Kidney (tissue), 13 donors: ENCODE measurements at regions not wholly inside any gene's neighbourhood (a gene's known extent, or its start where the extent isn't known, plus 50 kb on each side); places are given as distances from the start of the nearest gene placed in this dataset.

ENCODE experiments used
- DNase-seq, 5 donors: peaks; one replicate each; pipeline ENCODE4 v3.0.0-alpha.2; 2013 to 2020
- FAIRE-seq: peaks from 2 replicates; lab custom pipeline; 2012; peaks lifted over from hg19 to GRCh38; lab: Jason Lieb, UNC
- H3K27ac ChIP-seq, 2 donors: one replicate each; pipeline ENCODE4 v1.7.0; 2013; ENCODE audit warnings: low read depth in 2 of 2, low read length in 2 of 2, inconsistent platforms in 1 of 2
- H3K27me3 ChIP-seq: one replicate; pipeline ENCODE4 v1.7.1; 2013; ENCODE audit warnings: low read length, inconsistent platforms; ENCODE audit not compliant: control insufficient read depth, insufficient read depth
- H3K36me3 ChIP-seq, 3 donors: one replicate each; pipeline versions ENCODE4 v1.7.0 to v1.7.1; 2013; ENCODE audit warnings: low read length in 3 of 3, control low read depth in 1 of 3, inconsistent platforms in 1 of 3; ENCODE audit not compliant: insufficient read depth in 3 of 3, control insufficient read depth in 2 of 3
- H3K4me1 ChIP-seq, 3 donors: one replicate each; pipeline versions ENCODE4 v1.7.0 to v1.7.1; 2013; ENCODE audit warnings: low read length in 3 of 3, inconsistent platforms in 1 of 3, low read depth in 1 of 3; ENCODE audit not compliant: control insufficient read depth in 2 of 3, insufficient read depth in 2 of 3
- H3K4me3 ChIP-seq, 3 donors: one replicate each; pipeline versions ENCODE4 v1.7.0 to v1.8.1; 2013; ENCODE audit warnings: low read length in 3 of 3, control low read depth in 1 of 3, inconsistent platforms in 1 of 3
- H3K9ac ChIP-seq, 3 donors: one replicate each; pipeline versions ENCODE4 v1.7.0 to v1.7.1; 2013; ENCODE audit warnings: low read length in 3 of 3, control low read depth in 1 of 3, inconsistent platforms in 1 of 3
- H3K9me3 ChIP-seq, 3 donors: one replicate each; pipeline versions ENCODE4 v1.7.0 to v1.7.1; 2013; ENCODE audit warnings: low read length in 3 of 3, control low read depth in 1 of 3, inconsistent platforms in 1 of 3; ENCODE audit not compliant: control insufficient read depth in 2 of 3, insufficient read depth in 1 of 3
- CTCF ChIP-seq: IDR thresholded peaks from 3 replicates; pipeline ENCODE4 v1.5.1; 2012; ENCODE audit warnings: mild to moderate bottlenecking, moderate library complexity, borderline replicate concordance; ENCODE audit not compliant: insufficient read depth; ENCODE audit errors: extremely low read depth
- intact Hi-C: fragments of 100-400 bp; cut with DNase I; formaldehyde crosslinking; loops from one replicate; pipeline ENCODE4 v1.11.1; 2022
- donor health status: control.
- donor health status: control.
- donor health status: control.
- donor health status: control.
- donor health status: control.
- donor health status: DM: yes; HTN: yes; CAD: no.
- donor health status: Normal renal cell carcinoma (clear cell type).

DNA sequence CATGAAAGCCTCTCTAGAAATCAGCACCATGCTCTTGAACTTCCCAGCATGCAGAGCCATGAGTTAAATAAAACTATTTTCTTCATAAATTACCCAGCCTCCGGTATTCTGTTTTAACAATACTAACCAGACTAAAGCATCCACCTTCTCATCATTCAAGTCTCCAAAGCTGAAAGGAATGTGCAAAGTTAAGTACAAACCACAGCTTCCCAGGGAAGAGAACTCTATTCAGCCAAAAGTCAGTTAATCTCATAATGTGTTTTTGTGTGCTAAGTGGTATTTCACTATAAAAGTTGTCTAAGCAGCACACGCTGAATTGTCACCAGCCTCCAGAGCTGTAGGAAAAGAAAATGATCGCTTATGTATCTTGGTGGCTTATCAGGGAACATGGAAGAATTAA, 135.5 kb upstream of the KCNH8 start:
- no peaks in the 10 kb centered on the region for H3K36me3 ChIP-seq
- no peak overlapping the region for H3K9ac ChIP-seq
- TF ChIP-seq CTCF, result no peak
- intact Hi-C loops, result no loop called here
- H3K9me3 ChIP-seq, result no peaks in the 10 kb centered on the region
- H3K27me3 ChIP-seq, result no peaks in the 10 kb centered on the region
- H3K4me1 ChIP-seq, result no peaks in the 10 kb centered on the region
- FAIRE-seq (no peak), DNase-seq (no peak)
- no peak overlapping the region for H3K4me3 ChIP-seq
- H3K27ac ChIP-seq, result no peak overlapping the region

DNA sequence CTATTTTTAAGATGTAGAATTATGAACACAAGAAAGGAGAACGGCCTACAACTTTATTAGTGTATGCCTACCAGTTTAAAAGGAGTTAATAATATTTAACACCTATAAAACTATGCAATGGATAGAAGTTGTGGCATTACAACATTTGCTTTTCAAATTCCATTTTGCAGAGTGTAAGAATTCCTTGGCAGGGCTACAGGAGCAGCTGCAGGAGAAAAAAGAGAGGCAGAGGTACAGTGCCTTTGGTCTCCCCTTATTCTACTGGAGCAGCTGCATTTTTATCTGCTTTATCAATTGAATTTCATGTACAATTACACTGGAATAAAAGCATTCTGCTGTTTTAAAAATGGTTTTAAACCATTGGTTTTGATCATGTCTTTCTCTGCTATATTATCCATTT, 145.7 kb upstream of the KCNH8 start:
- Histone ChIP-seq H3K9me3 (no peaks in the 10 kb centered on the region), H3K27ac (no peak overlapping the region), H3K27me3 (no peaks in the 10 kb centered on the region), H3K36me3 (no peaks in the 10 kb centered on the region), H3K4me3 (no peak overlapping the region), H3K9ac (no peak overlapping the region), H3K4me1 (no peaks in the 10 kb centered on the region)
- intact Hi-C loops, result no loop called here
- TF ChIP-seq CTCF, result no peak
- DNase-seq (no peak), FAIRE-seq (no peak)

- no peaks in the 10 kb centered on the region for H3K36me3 ChIP-seq
- peaks cover 0 to 2% (median 0%) of the 10 kb centered on the region in 3 donors for H3K9me3 ChIP-seq
- H3K27ac ChIP-seq, result no peak overlapping the region
- intact Hi-C loops, result no loop called here
- FAIRE-seq (no peak), DNase-seq (no peak)
- no peaks in the 10 kb centered on the region for H3K27me3 ChIP-seq
- TF ChIP-seq CTCF, result no peak
- no peak overlapping the region for H3K4me3 ChIP-seq
- H3K9ac ChIP-seq, result no peak overlapping the region
- no peaks in the 10 kb centered on the region for H3K4me1 ChIP-seq
Observed at GRCh38 chr3:18998069-18998468, 150.2 kb upstream of the KCNH8 start.

DNA sequence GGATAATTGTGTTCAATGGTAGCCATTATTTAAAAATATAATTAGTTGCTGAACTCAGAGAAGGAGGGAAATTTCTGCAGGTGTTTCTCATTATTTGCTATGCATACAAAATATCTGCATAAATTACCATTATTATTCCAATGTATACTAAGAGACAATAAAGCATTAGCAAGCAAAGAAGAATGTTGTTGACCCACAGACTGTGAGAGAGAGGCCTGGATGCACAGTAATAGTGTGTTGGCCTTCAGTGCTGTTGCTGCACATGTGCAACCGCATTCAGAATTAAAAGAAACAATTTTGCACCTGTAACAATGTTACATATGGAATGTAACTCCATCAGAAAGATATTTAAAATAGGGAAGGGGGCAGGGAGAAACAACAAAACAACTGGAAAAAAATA, 155.6 kb upstream of the KCNH8 start:
- H3K9ac ChIP-seq, result no peak overlapping the region
- H3K27ac ChIP-seq, result no peak overlapping the region
- peaks cover 0 to 2% (median 0%) of the 10 kb centered on the region in 3 donors for H3K9me3 ChIP-seq
- intact Hi-C loops, result no loop called here
- H3K4me3 ChIP-seq, result no peak overlapping the region
- DNase-seq (no peak), FAIRE-seq (no peak)
- TF ChIP-seq CTCF, result no peak
- no peaks in the 10 kb centered on the region for H3K36me3 ChIP-seq
- H3K4me1 ChIP-seq, result no peaks in the 10 kb centered on the region
- no peaks in the 10 kb centered on the region for H3K27me3 ChIP-seq
